ENCODE measurements at regions not wholly inside any gene's neighbourhood (a gene's known extent, or its start where the extent isn't known, plus 50 kb on each side); places are given as distances from the start of the nearest gene placed in this dataset.
"Not testable (repeated sequence)": the region's sequence is repeated elsewhere in the genome, so short reads cannot be mapped to it uniquely, and the experiment has no call there.

DNA sequence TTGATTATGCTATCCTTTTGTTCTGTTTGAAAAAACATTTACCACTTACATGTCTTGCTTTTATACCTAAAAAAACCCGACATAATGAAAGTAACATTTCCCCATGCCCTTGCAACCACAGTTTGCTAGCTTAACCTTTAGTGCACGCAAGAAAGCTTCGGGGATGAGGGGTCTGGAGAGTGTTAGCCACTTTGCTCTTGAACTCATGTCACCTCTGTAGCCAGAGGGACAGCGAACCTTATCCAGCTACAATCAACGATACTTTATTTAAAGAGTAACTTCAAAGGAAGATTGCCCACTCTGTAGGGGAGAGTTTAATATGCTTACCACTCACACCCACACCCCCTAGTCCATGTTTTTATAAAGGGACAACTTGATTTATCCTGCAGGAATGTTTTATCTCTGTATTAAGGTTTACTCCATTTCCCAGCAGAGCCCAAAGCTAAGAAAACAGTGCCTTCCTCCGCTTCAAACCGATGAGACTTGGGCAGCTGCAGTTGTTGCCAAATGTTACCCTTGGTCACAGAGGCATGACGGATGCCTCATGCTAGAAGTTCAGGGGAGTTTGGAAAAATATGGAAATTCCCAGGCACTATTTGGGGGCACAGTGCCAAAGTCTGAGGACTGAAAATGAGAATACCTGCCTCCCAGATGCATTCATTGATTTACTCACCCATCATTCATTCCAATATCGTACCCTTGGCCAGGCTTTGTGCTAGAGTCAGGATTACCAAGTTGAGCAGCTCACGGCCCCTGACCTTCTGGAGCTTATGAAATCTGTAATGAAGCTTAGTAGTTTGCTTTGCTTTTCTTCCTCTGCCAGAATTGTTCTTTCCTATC is 61.4 kb upstream of the VCAM1 start:
- no peak overlapping the region for H3K4me3 Mint-ChIP-seq
- no peak for ATAC-seq
- no peaks in the 10 kb centered on the region for H3K36me3 Mint-ChIP-seq (ENCODE audit: insufficient read depth)
- no peak for DNase-seq
- H3K4me1 Mint-ChIP-seq (ENCODE audit: low read depth), result no peaks in the 10 kb centered on the region
- H3K9me3 Mint-ChIP-seq, result no peaks in the 10 kb centered on the region
- H3K27me3 Mint-ChIP-seq (ENCODE audit: low read depth), result no peaks in the 10 kb centered on the region

- H3K9me3 Mint-ChIP-seq, result no peaks in the 10 kb centered on the region
- H3K27me3 Mint-ChIP-seq (ENCODE audit: low read depth), result no peaks in the 10 kb centered on the region
- ATAC-seq, result no peak
- H3K4me3 Mint-ChIP-seq, result no peak overlapping the region
- no peaks in the 10 kb centered on the region for H3K4me1 Mint-ChIP-seq (ENCODE audit: low read depth)
- no peak for DNase-seq
- no peaks in the 10 kb centered on the region for H3K36me3 Mint-ChIP-seq (ENCODE audit: insufficient read depth)
These were observed 60.9 kb upstream of the VCAM1 start for GRCh38 chr1:100658716-100659026.

- H3K36me3 Mint-ChIP-seq (ENCODE audit: insufficient read depth), result no peaks in the 10 kb centered on the region
- H3K27me3 Mint-ChIP-seq (ENCODE audit: low read depth), result no peaks in the 10 kb centered on the region
- H3K4me1 Mint-ChIP-seq (ENCODE audit: low read depth), result no peaks in the 10 kb centered on the region
- no peak for ATAC-seq
- H3K9me3 Mint-ChIP-seq, result no peaks in the 10 kb centered on the region
- H3K4me3 Mint-ChIP-seq, result no peak overlapping the region
- DNase-seq, result no peak
These were observed 58.4 kb upstream of the VCAM1 start for GRCh38 chr1:100661176-100661575.

DNA sequence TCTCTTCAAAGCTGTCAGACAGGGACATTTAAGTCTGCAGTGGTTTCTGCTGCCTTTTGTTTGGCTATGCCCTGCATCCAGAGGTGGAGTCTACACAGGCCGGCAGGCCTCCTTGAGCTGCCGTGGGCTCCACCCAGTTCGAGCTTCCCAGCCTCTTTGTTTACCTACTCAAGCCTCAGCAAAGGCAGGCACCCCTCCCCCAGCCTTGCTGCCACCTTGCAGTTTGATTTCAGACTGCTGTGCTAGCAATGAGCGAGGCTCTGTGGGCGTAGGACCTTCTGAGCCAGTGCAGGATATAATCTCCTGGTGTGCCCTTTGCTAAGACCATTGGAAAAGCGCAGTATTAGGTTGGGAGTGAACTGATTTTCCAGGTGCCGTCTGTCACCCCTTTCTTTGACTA is 51.0 kb upstream of the VCAM1 start:
- H3K4me3 Mint-ChIP-seq; ATAC-seq; H3K4me1 Mint-ChIP-seq (ENCODE audit: low read depth); DNase-seq; H3K27me3 Mint-ChIP-seq (ENCODE audit: low read depth); H3K36me3 Mint-ChIP-seq (ENCODE audit: insufficient read depth); H3K9me3 Mint-ChIP-seq: not testable (repeated sequence)
